Liver (tissue), 7 donors: ENCODE measurements at regions not wholly inside any gene's neighbourhood (a gene's known extent, or its start where the extent isn't known, plus 50 kb on each side); places are given as distances from the start of the nearest gene placed in this dataset.

ENCODE experiments used
- DNase-seq: peaks from one replicate; pipeline ENCODE4 v3.0.0-alpha.2; 2017; ENCODE audit warnings: low spot score
- H3K27ac ChIP-seq, 2 donors: one replicate each; pipeline ENCODE4 v1.7.0; 2013; ENCODE audit warnings: inconsistent platforms in 2 of 2, low read length in 2 of 2, control low read depth in 1 of 2, low read depth in 1 of 2, mild to moderate bottlenecking in 1 of 2
- H3K27me3 ChIP-seq, 4 donors: one replicate each; pipeline versions ENCODE4 v1.6.1 to v1.7.0; 2013; ENCODE audit warnings: low read length in 3 of 4, inconsistent platforms in 1 of 4, mild to moderate bottlenecking in 1 of 4, moderate library complexity in 1 of 4; ENCODE audit not compliant: control insufficient read depth in 4 of 4, insufficient read depth in 4 of 4
- H3K36me3 ChIP-seq, 4 donors: one replicate each; pipeline versions ENCODE4 v1.6.1 to v1.7.0; 2013; ENCODE audit warnings: low read length in 3 of 4, mild to moderate bottlenecking in 3 of 4, low read depth in 1 of 4, moderate library complexity in 1 of 4; ENCODE audit not compliant: control insufficient read depth in 4 of 4, insufficient read depth in 3 of 4
- H3K4me1 ChIP-seq, 4 donors: one replicate each; pipeline versions ENCODE4 v1.6.1 to v1.7.0; 2013; ENCODE audit warnings: low read length in 3 of 4, mild to moderate bottlenecking in 3 of 4, moderate library complexity in 1 of 4; ENCODE audit not compliant: control insufficient read depth in 4 of 4, insufficient read depth in 4 of 4
- H3K4me3 ChIP-seq, 3 donors: one replicate each; pipeline versions ENCODE4 v1.6.1 to v1.7.0; 2013; ENCODE audit warnings: low read length in 3 of 3, control low read depth in 1 of 3, low read depth in 1 of 3, mild to moderate bottlenecking in 1 of 3
- H3K9ac ChIP-seq, 2 donors: one replicate each; pipeline ENCODE4 v1.7.0; 2013; ENCODE audit warnings: low read length in 2 of 2, mild to moderate bottlenecking in 2 of 2, moderate library complexity in 2 of 2, control low read depth in 1 of 2, low read depth in 1 of 2
- H3K9me3 ChIP-seq, 4 donors: one replicate each; pipeline versions ENCODE4 v1.6.1 to v1.7.0; 2013; ENCODE audit warnings: low read length in 3 of 4; ENCODE audit not compliant: control insufficient read depth in 4 of 4
- CTCF ChIP-seq: fragments of 150-350 bp; IDR thresholded peaks from 2 replicates; pipeline ENCODE4 v1.5.1; 2017; ENCODE audit warnings: improper control_type of control experiment, low read depth, low read length; ENCODE audit not compliant: missing input control
- EGR1 ChIP-seq, 2 donors: IDR thresholded peaks; 2 replicates each; pipeline ENCODE4 v1.6.1; 2016 to 2018; ENCODE audit warnings: antibody characterized with exemption in 2 of 2, low read depth in 2 of 2
- FOXA1 ChIP-seq: IDR thresholded peaks from 2 replicates; pipeline ENCODE4 v1.6.1; 2016; ENCODE audit warnings: antibody characterized with exemption
- FOXA2 ChIP-seq: IDR thresholded peaks from 2 replicates; pipeline ENCODE4 v1.6.1; 2016; ENCODE audit warnings: antibody characterized with exemption
- GABPA ChIP-seq, 2 donors: IDR thresholded peaks in 1 of 2; conservative IDR thresholded peaks in 1 of 2; 2 replicates each; pipeline ENCODE4 v1.6.1; 2016; ENCODE audit warnings: antibody characterized with exemption in 2 of 2, mild to moderate bottlenecking in 1 of 2, moderate library complexity in 1 of 2
- HNF4A ChIP-seq, 2 donors: conservative IDR thresholded peaks; 2 replicates each; pipeline ENCODE4 v1.6.1; 2016; ENCODE audit warnings: antibody characterized with exemption in 2 of 2, mild to moderate bottlenecking in 2 of 2
- HNF4G ChIP-seq: IDR thresholded peaks from 2 replicates; pipeline ENCODE4 v1.6.1; 2016; ENCODE audit warnings: antibody characterized with exemption
- JUND ChIP-seq, 2 donors: IDR thresholded peaks; 2 replicates each; pipeline ENCODE4 v1.6.1; 2016; ENCODE audit warnings: antibody characterized with exemption in 2 of 2
- MAX ChIP-seq: IDR thresholded peaks from 2 replicates; pipeline ENCODE4 v1.6.1; 2016; ENCODE audit warnings: antibody characterized with exemption
- NR2F2 ChIP-seq: IDR thresholded peaks from 2 replicates; pipeline ENCODE4 v1.6.1; 2016; ENCODE audit warnings: antibody characterized with exemption
- RAD21 ChIP-seq, 2 donors: IDR thresholded peaks; 2 replicates each; pipeline ENCODE4 v1.6.1; 2016; ENCODE audit warnings: antibody characterized with exemption in 2 of 2, mild to moderate bottlenecking in 2 of 2
- RXRA ChIP-seq, 2 donors: IDR thresholded peaks; 2 replicates each; pipeline ENCODE4 v1.6.1; 2017 to 2018; ENCODE audit warnings: antibody characterized with exemption in 2 of 2, mild to moderate bottlenecking in 1 of 2
- SP1 ChIP-seq: IDR thresholded peaks from 2 replicates; pipeline ENCODE4 v1.6.1; 2018; ENCODE audit warnings: antibody characterized with exemption, mild to moderate bottlenecking
- TAF1 ChIP-seq: conservative IDR thresholded peaks from 2 replicates; pipeline ENCODE4 v1.6.1; 2016; ENCODE audit warnings: antibody characterized with exemption, mild to moderate bottlenecking
- YY1 ChIP-seq: IDR thresholded peaks from 2 replicates; pipeline ENCODE4 v1.6.1; 2016; ENCODE audit warnings: antibody characterized with exemption, mild to moderate bottlenecking
- ZBTB33 ChIP-seq: IDR thresholded peaks from 2 replicates; pipeline ENCODE4 v1.6.1; 2016; ENCODE audit warnings: antibody characterized with exemption
- TF ChIP-seq, protein P1 (sequence below): IDR thresholded peaks from 2 replicates; pipeline ENCODE4 v1.6.1; 2016; ENCODE audit warnings: antibody characterized with exemption, mild to moderate bottlenecking
- TF ChIP-seq, protein P2 (sequence below): IDR thresholded peaks from 2 replicates; pipeline ENCODE4 v1.6.1; 2016; ENCODE audit warnings: antibody characterized with exemption
- donor health status: healthy.
- donor health status: healthy.
- donor health status: healthy.
- donor health status: healthy.

DNA sequence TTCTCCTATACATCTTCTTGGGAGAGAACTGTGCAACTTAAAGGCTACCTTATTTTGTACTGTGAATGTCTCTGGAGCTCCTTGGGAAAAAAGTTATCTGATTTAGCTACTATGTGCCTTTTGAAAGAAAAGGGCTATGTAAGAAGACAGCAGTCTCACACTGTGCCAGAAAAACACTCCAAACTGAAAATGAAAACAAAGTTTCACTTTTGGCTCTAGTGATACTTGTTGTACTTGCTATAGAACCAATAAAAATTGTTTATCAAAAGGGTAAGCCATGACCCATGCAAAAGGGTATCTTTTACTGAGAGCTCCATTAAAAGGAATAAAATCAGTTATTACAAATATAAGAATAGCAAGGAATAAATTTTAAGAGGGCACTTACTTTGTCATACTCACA is 2270.0 kb downstream of the ARAP2 start:
- DNase-seq, result no peak
- peaks cover 0 to 3% (median 2%) of the 10 kb centered on the region in 4 donors for H3K9me3 ChIP-seq
- no peaks in the 10 kb centered on the region for H3K27me3 ChIP-seq
- no peak overlapping the region for H3K4me3 ChIP-seq
- no peaks in the 10 kb centered on the region for H3K36me3 ChIP-seq
- H3K27ac ChIP-seq, result no peak overlapping the region
- TF ChIP-seq RAD21 (IDR thresholded peaks at IDR 0.05), result no peak
- no peak for TF ChIP-seq JUND (IDR thresholded peaks at IDR 0.05)
- no peak for TF ChIP-seq FOXA1
- TF ChIP-seq NR2F2, result no peak
- TF ChIP-seq ZBTB33, result no peak
- TF ChIP-seq SP1, result no peak
- no peak for TF ChIP-seq YY1
- TF ChIP-seq MAX, result no peak
- TF ChIP-seq FOXA2, result no peak
- TF ChIP-seq HNF4A (conservative IDR thresholded peaks at IDR 0.05), result no peak
- TF ChIP-seq CTCF, result no peak
- no peak for TF ChIP-seq TAF1
- TF ChIP-seq HNF4G, result no peak
- TF ChIP-seq RXRA (IDR thresholded peaks at IDR 0.05), result no peak
- no peak for TF ChIP-seq GABPA (IDR thresholded peaks at IDR 0.05 in 1 of 2, conservative IDR thresholded peaks at IDR 0.05 in 1 of 2)
- TF ChIP-seq, protein P1, sequence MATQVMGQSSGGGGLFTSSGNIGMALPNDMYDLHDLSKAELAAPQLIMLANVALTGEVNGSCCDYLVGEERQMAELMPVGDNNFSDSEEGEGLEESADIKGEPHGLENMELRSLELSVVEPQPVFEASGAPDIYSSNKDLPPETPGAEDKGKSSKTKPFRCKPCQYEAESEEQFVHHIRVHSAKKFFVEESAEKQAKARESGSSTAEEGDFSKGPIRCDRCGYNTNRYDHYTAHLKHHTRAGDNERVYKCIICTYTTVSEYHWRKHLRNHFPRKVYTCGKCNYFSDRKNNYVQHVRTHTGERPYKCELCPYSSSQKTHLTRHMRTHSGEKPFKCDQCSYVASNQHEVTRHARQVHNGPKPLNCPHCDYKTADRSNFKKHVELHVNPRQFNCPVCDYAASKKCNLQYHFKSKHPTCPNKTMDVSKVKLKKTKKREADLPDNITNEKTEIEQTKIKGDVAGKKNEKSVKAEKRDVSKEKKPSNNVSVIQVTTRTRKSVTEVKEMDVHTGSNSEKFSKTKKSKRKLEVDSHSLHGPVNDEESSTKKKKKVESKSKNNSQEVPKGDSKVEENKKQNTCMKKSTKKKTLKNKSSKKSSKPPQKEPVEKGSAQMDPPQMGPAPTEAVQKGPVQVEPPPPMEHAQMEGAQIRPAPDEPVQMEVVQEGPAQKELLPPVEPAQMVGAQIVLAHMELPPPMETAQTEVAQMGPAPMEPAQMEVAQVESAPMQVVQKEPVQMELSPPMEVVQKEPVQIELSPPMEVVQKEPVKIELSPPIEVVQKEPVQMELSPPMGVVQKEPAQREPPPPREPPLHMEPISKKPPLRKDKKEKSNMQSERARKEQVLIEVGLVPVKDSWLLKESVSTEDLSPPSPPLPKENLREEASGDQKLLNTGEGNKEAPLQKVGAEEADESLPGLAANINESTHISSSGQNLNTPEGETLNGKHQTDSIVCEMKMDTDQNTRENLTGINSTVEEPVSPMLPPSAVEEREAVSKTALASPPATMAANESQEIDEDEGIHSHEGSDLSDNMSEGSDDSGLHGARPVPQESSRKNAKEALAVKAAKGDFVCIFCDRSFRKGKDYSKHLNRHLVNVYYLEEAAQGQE, result no peak
- TF ChIP-seq EGR1 (IDR thresholded peaks at IDR 0.05; ENCODE audit: low read depth in 2 of 2), result no peak
- TF ChIP-seq, protein P2, sequence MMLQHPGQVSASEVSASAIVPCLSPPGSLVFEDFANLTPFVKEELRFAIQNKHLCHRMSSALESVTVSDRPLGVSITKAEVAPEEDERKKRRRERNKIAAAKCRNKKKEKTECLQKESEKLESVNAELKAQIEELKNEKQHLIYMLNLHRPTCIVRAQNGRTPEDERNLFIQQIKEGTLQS, result no peak
- no peak overlapping the region for H3K9ac ChIP-seq
- no peaks in the 10 kb centered on the region for H3K4me1 ChIP-seq

DNA sequence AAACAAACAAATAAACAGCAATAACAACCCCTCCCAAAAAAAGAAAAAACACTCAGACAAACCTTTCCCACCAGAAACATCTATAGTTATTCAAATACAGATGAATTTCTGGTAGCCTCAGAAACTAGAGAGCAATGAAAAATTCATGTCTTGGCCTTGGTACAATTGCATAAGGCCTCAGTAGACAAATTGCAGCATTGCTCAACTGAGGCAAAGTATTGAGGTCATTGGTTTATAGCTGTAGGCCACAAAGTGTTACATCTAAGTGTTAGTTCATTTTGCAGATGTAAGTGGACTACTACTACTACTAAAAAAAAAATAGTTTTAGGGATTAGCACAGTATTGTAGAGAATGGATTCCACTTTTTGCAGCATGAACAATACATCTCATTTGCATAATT is 2268.3 kb downstream of the ARAP2 start:
- H3K36me3 ChIP-seq, result no peaks in the 10 kb centered on the region
- H3K27me3 ChIP-seq, result no peaks in the 10 kb centered on the region
- no peak overlapping the region for H3K27ac ChIP-seq
- no peak overlapping the region for H3K9ac ChIP-seq
- TF ChIP-seq ZBTB33 (no peak), GABPA (IDR thresholded peaks at IDR 0.05 in 1 of 2, conservative IDR thresholded peaks at IDR 0.05 in 1 of 2) (no peak), RAD21 (IDR thresholded peaks at IDR 0.05) (no peak), FOXA2 (no peak), CTCF (no peak), JUND (IDR thresholded peaks at IDR 0.05) (no peak), TAF1 (no peak), FOXA1 (no peak), EGR1 (IDR thresholded peaks at IDR 0.05; ENCODE audit: low read depth in 2 of 2) (no peak), YY1 (no peak), RXRA (IDR thresholded peaks at IDR 0.05) (no peak), SP1 (no peak), HNF4G (no peak), NR2F2 (no peak), HNF4A (conservative IDR thresholded peaks at IDR 0.05) (no peak)
- TF ChIP-seq, protein P2, result no peak
- H3K4me3 ChIP-seq, result no peak overlapping the region
- DNase-seq, result no peak
- no peaks in the 10 kb centered on the region for H3K9me3 ChIP-seq
- H3K4me1 ChIP-seq, result no peaks in the 10 kb centered on the region
